ENCODE measurements at regions not wholly inside any gene's neighbourhood (a gene's known extent, or its start where the extent isn't known, plus 50 kb on each side); places are given as distances from the start of the nearest gene placed in this dataset.

DNA sequence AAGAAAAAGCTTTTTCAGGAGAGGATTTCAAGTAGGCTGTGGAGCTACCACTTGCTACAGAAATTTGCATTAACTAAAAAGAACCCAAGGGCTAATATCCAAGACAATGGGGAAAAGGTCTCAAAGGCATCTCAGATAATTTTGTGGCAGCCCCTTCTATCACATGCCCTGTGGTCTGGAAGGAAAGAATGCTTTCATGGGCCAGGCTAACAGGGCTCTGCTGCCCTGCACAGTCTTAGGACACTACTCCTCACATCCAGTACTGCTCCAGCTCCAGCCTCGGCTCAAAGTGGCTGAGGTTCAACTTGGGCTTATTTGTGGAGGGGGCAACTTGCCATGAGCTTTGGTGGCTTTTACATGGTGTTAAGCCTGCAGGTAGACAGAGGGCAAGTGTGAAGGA is 1150.3 kb downstream of the CNTNAP5 start:
- H3K4me1 ChIP-seq (ENCODE audit: insufficient read depth), result no peaks in the 10 kb centered on the region
- no peaks in the 10 kb centered on the region for H4K20me1 ChIP-seq (ENCODE audit: insufficient read depth, poor library complexity, severe bottlenecking)
- no peaks in the 10 kb centered on the region for H3K9me2 ChIP-seq (replicated peaks; ENCODE audit: insufficient read depth)
- no peaks in the 10 kb centered on the region for H3K27me3 ChIP-seq
- no peak overlapping the region for H3K4me3 ChIP-seq
- no peak for DNase-seq (ENCODE audit: low spot score)
- 84% methylated on average over 1 of the region's 1 CpG for WGBS (ENCODE audit: low lambda C conversion rate, missing lambda C conversion rate)
- H2AFZ ChIP-seq, result no peak overlapping the region
- no peaks in the 10 kb centered on the region for H3K9me3 ChIP-seq (ENCODE audit: low read depth)
- no peak overlapping the region for H3K4me2 ChIP-seq
- no peak for TF ChIP-seq EZH2 (IDR thresholded peaks at IDR 0.05; ENCODE audit: borderline replicate concordance)
- TF ChIP-seq EZH2phosphoT487 (IDR thresholded peaks at IDR 0.05; ENCODE audit: low read depth, severe bottlenecking, unreplicated experiment), result no peak
- TF ChIP-seq CTCF (IDR thresholded peaks at IDR 0.05; ENCODE audit: poor library complexity), result no peak
- no peak overlapping the region for H3K27ac ChIP-seq
- no peaks in the 10 kb centered on the region for H3K36me3 ChIP-seq (replicated peaks; ENCODE audit: insufficient read depth, low read depth)
- no peaks in the 10 kb centered on the region for H3K79me2 ChIP-seq

DNA sequence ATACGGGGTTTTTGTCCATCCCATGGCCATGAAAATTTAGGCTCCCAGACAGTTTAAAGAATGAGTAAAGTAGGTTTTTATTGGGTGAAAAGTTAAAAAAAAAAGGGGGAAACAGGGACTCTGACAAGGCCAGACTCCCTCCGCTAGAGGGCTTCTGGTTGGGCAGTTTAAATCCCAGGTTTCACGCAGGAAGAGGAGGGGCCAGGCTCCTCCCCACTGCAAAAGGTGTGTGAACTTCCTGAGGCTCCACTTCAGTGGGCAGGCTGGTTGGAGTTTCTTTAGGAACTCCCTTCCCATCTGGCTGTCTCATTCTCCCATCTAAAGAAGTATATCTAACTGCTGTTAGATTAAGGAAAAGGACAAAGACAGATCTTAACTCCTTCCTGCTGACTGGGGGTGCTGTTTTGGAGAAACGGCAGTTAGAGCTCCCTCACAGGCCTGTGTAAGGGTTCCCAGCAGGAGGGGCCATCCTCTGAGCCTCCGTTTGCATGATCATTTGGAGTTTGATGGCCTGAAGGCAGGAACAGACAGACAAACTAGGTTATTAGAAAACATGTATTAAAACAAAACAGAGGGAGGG is 1160.7 kb downstream of the CNTNAP5 start:
- Histone ChIP-seq H3K9me3 (ENCODE audit: low read depth) (no peaks in the 10 kb centered on the region), H3K9me2 (replicated peaks; ENCODE audit: insufficient read depth) (no peaks in the 10 kb centered on the region), H3K27me3 (no peaks in the 10 kb centered on the region), H3K4me1 (ENCODE audit: insufficient read depth) (no peaks in the 10 kb centered on the region), H3K4me2 (no peak overlapping the region), H4K20me1 (ENCODE audit: insufficient read depth, poor library complexity, severe bottlenecking) (no peaks in the 10 kb centered on the region), H3K36me3 (replicated peaks; ENCODE audit: insufficient read depth, low read depth) (no peaks in the 10 kb centered on the region), H3K4me3 (no peak overlapping the region), H3K79me2 (no peaks in the 10 kb centered on the region), H2AFZ (no peak overlapping the region), H3K27ac (no peak overlapping the region)
- TF ChIP-seq CTCF (IDR thresholded peaks at IDR 0.05; ENCODE audit: poor library complexity), result no peak
- TF ChIP-seq EZH2phosphoT487 (IDR thresholded peaks at IDR 0.05; ENCODE audit: low read depth, severe bottlenecking, unreplicated experiment), result no peak
- no peak for TF ChIP-seq EZH2 (IDR thresholded peaks at IDR 0.05; ENCODE audit: borderline replicate concordance)
- WGBS (ENCODE audit: low lambda C conversion rate, missing lambda C conversion rate), result 67% methylated on average over 5 of the region's 5 CpGs
- no peak for DNase-seq (ENCODE audit: low spot score)

- TF ChIP-seq EZH2phosphoT487 (IDR thresholded peaks at IDR 0.05; ENCODE audit: low read depth, severe bottlenecking, unreplicated experiment) (no peak), CTCF (IDR thresholded peaks at IDR 0.05; ENCODE audit: poor library complexity) (no peak), EZH2 (IDR thresholded peaks at IDR 0.05; ENCODE audit: borderline replicate concordance) (no peak)
- 85% methylated on average over 3 of the region's 3 CpGs for WGBS (ENCODE audit: low lambda C conversion rate, missing lambda C conversion rate)
- Histone ChIP-seq H3K79me2 (no peaks in the 10 kb centered on the region), H2AFZ (no peak overlapping the region), H3K4me3 (no peak overlapping the region), H3K4me1 (ENCODE audit: insufficient read depth) (no peaks in the 10 kb centered on the region), H3K27ac (no peak overlapping the region), H3K9me3 (ENCODE audit: low read depth) (no peaks in the 10 kb centered on the region), H3K4me2 (no peak overlapping the region), H3K9me2 (replicated peaks; ENCODE audit: insufficient read depth) (no peaks in the 10 kb centered on the region), H4K20me1 (ENCODE audit: insufficient read depth, poor library complexity, severe bottlenecking) (no peaks in the 10 kb centered on the region), H3K27me3 (no peaks in the 10 kb centered on the region), H3K36me3 (replicated peaks; ENCODE audit: insufficient read depth, low read depth) (no peaks in the 10 kb centered on the region)
- DNase-seq (ENCODE audit: low spot score), result no peak
These were observed 1182.3 kb downstream of the CNTNAP5 start for GRCh38 chr2:125207431-125207830.

DNA sequence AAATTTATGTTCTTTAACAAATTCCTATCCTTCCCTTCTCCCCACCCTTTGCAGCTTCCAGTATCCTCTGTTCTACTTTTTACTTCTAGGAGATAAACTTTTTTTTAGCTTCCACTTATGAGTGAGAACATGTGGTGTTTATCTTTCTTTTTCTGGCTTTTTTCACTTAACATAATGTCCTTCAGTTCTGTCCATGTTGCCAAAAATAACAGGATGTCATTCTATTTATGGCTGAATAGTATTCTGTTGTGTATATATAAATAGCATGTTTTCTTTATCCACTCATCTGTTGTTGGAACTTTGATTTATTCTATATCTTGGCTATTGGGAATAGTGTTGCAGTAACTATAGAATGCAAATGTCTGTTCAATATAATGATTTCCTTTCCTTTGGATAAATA is 1191.2 kb downstream of the CNTNAP5 start:
- H3K79me2 ChIP-seq, result no peaks in the 10 kb centered on the region
- no peak overlapping the region for H3K4me2 ChIP-seq
- H3K4me1 ChIP-seq (ENCODE audit: insufficient read depth), result no peaks in the 10 kb centered on the region
- no peak overlapping the region for H3K27ac ChIP-seq
- no peaks in the 10 kb centered on the region for H3K9me2 ChIP-seq (replicated peaks; ENCODE audit: insufficient read depth)
- H3K27me3 ChIP-seq, result no peaks in the 10 kb centered on the region
- H3K4me3 ChIP-seq, result no peak overlapping the region
- no peaks in the 10 kb centered on the region for H4K20me1 ChIP-seq (ENCODE audit: insufficient read depth, poor library complexity, severe bottlenecking)
- TF ChIP-seq CTCF (IDR thresholded peaks at IDR 0.05; ENCODE audit: poor library complexity), result no peak
- no peak for TF ChIP-seq EZH2phosphoT487 (IDR thresholded peaks at IDR 0.05; ENCODE audit: low read depth, severe bottlenecking, unreplicated experiment)
- TF ChIP-seq EZH2 (IDR thresholded peaks at IDR 0.05; ENCODE audit: borderline replicate concordance), result no peak
- H3K9me3 ChIP-seq (ENCODE audit: low read depth), result no peaks in the 10 kb centered on the region
- DNase-seq (ENCODE audit: low spot score), result no peak
- H3K36me3 ChIP-seq (replicated peaks; ENCODE audit: insufficient read depth, low read depth), result no peaks in the 10 kb centered on the region
- no peak overlapping the region for H2AFZ ChIP-seq
